HEK293T (cell line): ENCODE measurements at regions not wholly inside any gene's neighbourhood (a gene's known extent, or its start where the extent isn't known, plus 50 kb on each side); places are given as distances from the start of the nearest gene placed in this dataset.
"Not testable (repeated sequence)": the region's sequence is repeated elsewhere in the genome, so short reads cannot be mapped to it uniquely, and the experiment has no call there.

ENCODE experiments used
- CTCF ChIA-PET: fragments of 350-600 bp; formaldehyde crosslinking; extraction: SDS; loops from one replicate; lab custom pipeline; 2021; ENCODE audit warnings: antibody characterized with exemption, inconsistent platforms; lab: Yijun Ruan, JAX
- POLR2A ChIA-PET: fragments of 350-600 bp; formaldehyde crosslinking; extraction: SDS; loops from one replicate; lab custom pipeline; 2020; ENCODE audit warnings: antibody characterized with exemption, inconsistent platforms; lab: Yijun Ruan, JAX
- DNase-seq: peaks from one replicate; pipeline ENCODE4 v3.0.0; 2012; ENCODE audit warnings: mixed read lengths; ENCODE audit errors: extremely low spot score
- ARNT ChIP-seq: fragments of 450-650 bp; IDR thresholded peaks from 2 replicates; pipeline ENCODE4 v1.6.1; 2017; ENCODE audit warnings: mild to moderate bottlenecking
- BHLHE40 ChIP-seq: fragments of 450-650 bp; IDR thresholded peaks from 2 replicates; pipeline ENCODE4 v1.6.1; 2016; ENCODE audit warnings: mild to moderate bottlenecking, moderate library complexity, borderline replicate concordance
- CTBP1 ChIP-seq: fragments of 450-650 bp; IDR thresholded peaks from 2 replicates; pipeline ENCODE4 v1.6.1; 2016; ENCODE audit warnings: borderline replicate concordance
- ELF4 ChIP-seq: fragments of 450-650 bp; IDR thresholded peaks from 2 replicates; pipeline ENCODE4 v1.6.1; 2017; ENCODE audit warnings: antibody characterized with exemption
- FOXA1 ChIP-seq: fragments of 450-650 bp; IDR thresholded peaks from 2 replicates; pipeline ENCODE4 v1.6.1; 2016; ENCODE audit warnings: mild to moderate bottlenecking
- FOXK2 ChIP-seq: fragments of 450-650 bp; IDR thresholded peaks from 2 replicates; pipeline ENCODE4 v1.6.1; 2016; ENCODE audit warnings: mild to moderate bottlenecking
- FOXM1 ChIP-seq: fragments of 450-650 bp; IDR thresholded peaks from 2 replicates; pipeline ENCODE4 v1.6.1; 2017; ENCODE audit warnings: mild to moderate bottlenecking, borderline replicate concordance
- HDGF ChIP-seq: fragments of 450-650 bp; IDR thresholded peaks from 2 replicates; pipeline ENCODE4 v1.6.1; 2017; ENCODE audit warnings: antibody characterized with exemption, borderline replicate concordance
- L3MBTL2 ChIP-seq: fragments of 450-650 bp; conservative IDR thresholded peaks from 2 replicates; pipeline ENCODE4 v1.6.1; 2016; ENCODE audit warnings: mild to moderate bottlenecking
- LEF1 ChIP-seq: fragments of 450-650 bp; IDR thresholded peaks from 2 replicates; pipeline ENCODE4 v1.6.1; 2017; ENCODE audit warnings: mild to moderate bottlenecking, borderline replicate concordance
- NFRKB ChIP-seq: fragments of 450-650 bp; IDR thresholded peaks from 2 replicates; pipeline ENCODE4 v1.6.1; 2016; ENCODE audit warnings: mild to moderate bottlenecking, moderate library complexity
- PKNOX1 ChIP-seq: fragments of 450-650 bp; IDR thresholded peaks from 2 replicates; pipeline ENCODE4 v1.6.1; 2016
- SP1 ChIP-seq: fragments of 450-650 bp; IDR thresholded peaks from 2 replicates; pipeline ENCODE4 v1.6.1; 2017
- SUZ12 ChIP-seq: fragments of 450-650 bp; IDR thresholded peaks from 2 replicates; pipeline ENCODE4 v1.6.1; 2016; ENCODE audit warnings: mild to moderate bottlenecking
- TARDBP ChIP-seq: fragments of 450-650 bp; IDR thresholded peaks from 2 replicates; pipeline ENCODE4 v1.6.1; 2016
- ZNF384 ChIP-seq: fragments of 450-650 bp; IDR thresholded peaks from 2 replicates; pipeline ENCODE4 v1.6.1; 2016

GRCh38 chr18:72984290-72984689 is 116.5 kb upstream of the NETO1 start:
- POLR2A ChIA-PET: no interaction called here
- TF ChIP-seq SUZ12: no peak
- no peak for DNase-seq
- CTCF ChIA-PET: no interaction called here

GRCh38 chr18:72973841-72974240 is 106.1 kb upstream of the NETO1 start:
- DNase-seq: no peak
- TF ChIP-seq ZNF384 (no peak), ARNT (no peak)
- ChIA-PET CTCF (no interaction called here), POLR2A (no interaction called here)

GRCh38 chr18:72965616-72966015 is 97.8 kb upstream of the NETO1 start:
- DNase-seq: no peak
- POLR2A ChIA-PET: no interaction called here
- TF ChIP-seq ZNF384 (no peak), CTBP1 (no peak), BHLHE40 (no peak), L3MBTL2 (no peak), SP1 (no peak), LEF1 (no peak), NFRKB (no peak), TARDBP (no peak), FOXM1 (no peak), ELF4 (no peak), FOXK2 (no peak), PKNOX1 (no peak), HDGF (no peak), ARNT (no peak), FOXA1 (no peak), SUZ12 (no peak)
- CTCF ChIA-PET: no interaction called here

GRCh38 chr18:72958195-72958594 is 90.4 kb upstream of the NETO1 start:
- POLR2A ChIA-PET, DNase-seq, CTCF ChIA-PET: not testable (repeated sequence)

- TF ChIP-seq SP1: no peak
- no peak for TF ChIP-seq ZNF384
- TF ChIP-seq SUZ12: no peak
- TF ChIP-seq L3MBTL2: no peak
- no peak for TF ChIP-seq FOXM1
- TF ChIP-seq HDGF: no peak
- TF ChIP-seq ARNT: no peak
- TF ChIP-seq BHLHE40: no peak
- TF ChIP-seq FOXK2: no peak
- TF ChIP-seq CTBP1: no peak
- no peak for TF ChIP-seq TARDBP
- TF ChIP-seq ELF4: no peak
- no peak for TF ChIP-seq LEF1
- no peak for TF ChIP-seq NFRKB
- TF ChIP-seq FOXA1: no peak
- TF ChIP-seq PKNOX1: no peak
- no peak for DNase-seq
- ChIA-PET POLR2A (no interaction called here), CTCF (interaction anchor here (0.7 kb wide), 1 partner anchor 315 kb away, joined by 5 read pairs; no protein-coding TSS in a partner anchor)
These were observed 80.7 kb upstream of the NETO1 start for GRCh38 chr18:72948439-72948838.

- DNase-seq: no peak
- POLR2A ChIA-PET: no interaction called here
- TF ChIP-seq BHLHE40: no peak
- no peak for TF ChIP-seq ARNT
- TF ChIP-seq LEF1: no peak
- no peak for TF ChIP-seq FOXK2
- no peak for TF ChIP-seq FOXM1
- TF ChIP-seq NFRKB: no peak
- TF ChIP-seq ZNF384: no peak
- TF ChIP-seq ELF4: no peak
- no peak for TF ChIP-seq PKNOX1
- no peak for TF ChIP-seq SP1
- no peak for TF ChIP-seq HDGF
- no peak for TF ChIP-seq FOXA1
- no peak for TF ChIP-seq CTBP1
- no peak for TF ChIP-seq TARDBP
- no peak for TF ChIP-seq L3MBTL2
- no peak for TF ChIP-seq SUZ12
- CTCF ChIA-PET: no interaction called here
These were observed 75.0 kb upstream of the NETO1 start for GRCh38 chr18:72942766-72943165.

GRCh38 chr18:72940986-72941385 is 73.2 kb upstream of the NETO1 start:
- ChIA-PET POLR2A (no interaction called here), CTCF (interaction anchor here (1.0 kb wide), 1 partner anchor 11 kb away, joined by 6 read pairs; no protein-coding TSS in a partner anchor)
- TF ChIP-seq TARDBP (no peak), NFRKB (no peak), SP1 (no peak), ZNF384 (no peak), HDGF (no peak), BHLHE40 (no peak), ARNT (no peak), ELF4 (no peak), FOXK2 (no peak), SUZ12 (no peak)
- DNase-seq: no peak
